OCI-LY7 (cell line): ENCODE measurements at regions not wholly inside any gene's neighbourhood (a gene's known extent, or its start where the extent isn't known, plus 50 kb on each side); places are given as distances from the start of the nearest gene placed in this dataset.
"Not testable (repeated sequence)": the region's sequence is repeated elsewhere in the genome, so short reads cannot be mapped to it uniquely, and the experiment has no call there.

Experiments used
- BruUV-seq: library from RNA; stranded (reverse); fragments of 400-500 nt; replicated peaks from 2 replicates; lab custom pipeline; 2021; lab: Mats Ljungman, UMichigan
- CTCF ChIA-PET: fragments of 300-600 bp; sonication (Branson Sonifier 250); formaldehyde crosslinking; loops from one replicate; lab custom pipeline; 2022; ENCODE audit warnings: antibody characterized with exemption; ENCODE audit not compliant: unreplicated experiment; lab: Charles Lee
- POLR2A ChIA-PET: fragments of 300-600 bp; sonication (Branson Sonifier 250); formaldehyde crosslinking; loops from one replicate; lab custom pipeline; 2022; ENCODE audit warnings: antibody characterized with exemption; lab: Charles Lee
- DNase-seq: peaks from one replicate; pipeline ENCODE4 v3.0.0-alpha.2; 2015; ENCODE audit warnings: low spot score
- H2AFZ ChIP-seq: fragments of 200-600 bp; sonication (generic), shearing (Covaris generic); 2 replicates; pipeline ENCODE4 v1.6.1; 2014; ENCODE audit warnings: mild to moderate bottlenecking, antibody characterized with exemption, low read length, moderate library complexity
- H3K27ac ChIP-seq: fragments of 200-600 bp; sonication (generic); 2 replicates; pipeline ENCODE4 v1.5.1; 2014; ENCODE audit warnings: mixed run types, low read depth, mild to moderate bottlenecking, moderate library complexity, low read length, inconsistent platforms; ENCODE audit not compliant: poor library complexity, severe bottlenecking
- H3K36me3 ChIP-seq: fragments of 200-600 bp; sonication (generic); 2 replicates; pipeline ENCODE4 v1.6.1; 2014; ENCODE audit warnings: mild to moderate bottlenecking, antibody characterized with exemption, low read length, moderate library complexity, mixed read lengths; ENCODE audit not compliant: insufficient read depth
- H3K4me1 ChIP-seq: fragments of 200-600 bp; sonication (generic); 2 replicates; pipeline ENCODE4 v1.5.1; 2014; ENCODE audit warnings: mild to moderate bottlenecking, low read length; ENCODE audit not compliant: insufficient read depth, poor library complexity, severe bottlenecking
- H3K4me2 ChIP-seq: fragments of 200-600 bp; sonication (generic); 2 replicates; pipeline ENCODE4 v1.6.1; 2014; ENCODE audit warnings: mild to moderate bottlenecking, low read length
- H3K4me3 ChIP-seq: fragments of 200-600 bp; sonication (generic); 2 replicates; pipeline ENCODE4 v1.5.1; 2014; ENCODE audit warnings: mild to moderate bottlenecking, low read depth, low read length; ENCODE audit not compliant: poor library complexity, severe bottlenecking
- H3K79me2 ChIP-seq: fragments of 200-600 bp; sonication (generic); 2 replicates; pipeline ENCODE4 v1.6.1; 2016; ENCODE audit warnings: low read depth, mild to moderate bottlenecking, low read length, moderate library complexity, mixed read lengths; ENCODE audit not compliant: insufficient read depth
- H3K9me2 ChIP-seq: fragments of 200-600 bp; sonication (generic); 2 replicates; pipeline ENCODE4 v1.6.1; 2016; ENCODE audit warnings: mild to moderate bottlenecking, low read length, mixed read lengths; ENCODE audit not compliant: insufficient read depth
- H3K9me3 ChIP-seq: fragments of 200-600 bp; sonication (generic); 2 replicates; pipeline ENCODE4 v1.6.1; 2014; ENCODE audit warnings: mild to moderate bottlenecking, mixed run types, low read length, mixed read lengths
- H4K20me1 ChIP-seq: fragments of 200-600 bp; sonication (generic); 2 replicates; pipeline ENCODE4 v1.6.1; 2014; ENCODE audit warnings: mild to moderate bottlenecking, antibody characterized with exemption, low read length, moderate library complexity, mixed read lengths; ENCODE audit not compliant: insufficient read depth
- intact Hi-C: fragments of 100-400 bp; cut with micrococcal nuclease; formaldehyde crosslinking; loops from one replicate; pipeline ENCODE4 v1.10.0; 2022; ENCODE audit not compliant: unreplicated experiment

DNA sequence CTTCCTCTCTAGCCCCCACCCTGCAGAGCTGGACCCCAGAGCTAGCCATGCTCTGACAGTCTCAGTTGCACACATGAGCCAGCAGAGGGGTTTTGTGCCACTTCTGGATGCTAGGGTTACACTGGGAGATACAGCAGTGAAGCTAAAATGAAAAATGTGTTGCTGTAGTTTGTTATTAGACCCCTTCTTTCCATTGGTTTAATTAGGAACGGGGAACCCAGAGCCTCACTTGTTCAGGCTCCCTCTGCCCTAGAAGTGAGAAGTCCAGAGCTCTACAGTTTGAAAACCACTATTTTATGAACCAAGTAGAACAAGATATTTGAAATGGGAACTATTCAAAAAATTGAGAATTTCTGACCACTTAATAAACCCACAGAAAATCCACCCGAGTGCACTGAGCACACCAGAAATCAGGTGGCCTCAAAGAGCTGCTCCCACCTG lies 264.8 kb downstream of the OR4F29 start:
- H3K27ac ChIP-seq, H3K4me3 ChIP-seq, H3K4me2 ChIP-seq, intact Hi-C loops, POLR2A ChIA-PET, H3K36me3 ChIP-seq, CTCF ChIA-PET, H3K9me3 ChIP-seq, BruUV-seq, H3K79me2 ChIP-seq, H4K20me1 ChIP-seq, H2AFZ ChIP-seq, H3K4me1 ChIP-seq, H3K9me2 ChIP-seq, DNase-seq: not testable (repeated sequence)

DNA sequence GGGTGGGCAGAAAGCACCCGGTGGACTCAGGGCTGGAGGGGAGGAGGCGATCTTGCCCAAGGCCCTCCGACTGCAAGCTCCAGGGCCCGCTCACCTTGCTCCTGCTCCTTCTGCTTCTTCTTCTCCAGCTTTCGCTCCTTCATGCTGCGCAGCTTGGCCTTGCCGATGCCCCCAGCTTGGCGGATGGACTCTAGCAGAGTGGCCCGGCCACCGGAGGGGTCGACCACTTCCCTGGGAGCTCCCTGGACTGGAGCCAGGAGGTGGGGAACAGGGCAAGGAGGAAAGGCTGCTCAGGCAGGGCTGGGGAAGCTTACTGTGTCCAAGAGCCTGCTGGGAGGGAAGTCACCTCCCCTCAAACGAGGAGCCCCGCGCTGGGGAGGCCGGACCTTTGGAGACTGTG lies 265.3 kb downstream of the OR4F29 start:
- intact Hi-C loops, H3K4me2 ChIP-seq, H3K4me3 ChIP-seq, H3K27ac ChIP-seq, DNase-seq, H2AFZ ChIP-seq, H3K4me1 ChIP-seq, H3K9me2 ChIP-seq, H3K79me2 ChIP-seq, POLR2A ChIA-PET, BruUV-seq, H3K36me3 ChIP-seq, H4K20me1 ChIP-seq, CTCF ChIA-PET, H3K9me3 ChIP-seq: not testable (repeated sequence)

DNA sequence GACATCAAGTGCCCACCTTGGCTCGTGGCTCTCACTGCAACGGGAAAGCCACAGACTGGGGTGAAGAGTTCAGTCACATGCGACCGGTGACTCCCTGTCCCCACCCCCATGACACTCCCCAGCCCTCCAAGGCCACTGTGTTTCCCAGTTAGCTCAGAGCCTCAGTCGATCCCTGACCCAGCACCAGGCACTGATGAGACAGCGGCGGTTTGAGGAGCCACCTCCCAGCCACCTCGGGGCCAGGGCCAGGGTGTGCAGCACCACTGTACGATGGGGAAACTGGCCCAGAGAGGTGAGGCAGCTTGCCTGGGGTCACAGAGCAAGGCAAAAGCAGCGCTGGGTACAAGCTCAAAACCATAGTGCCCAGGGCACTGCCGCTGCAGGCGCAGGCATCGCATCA lies 266.0 kb downstream of the OR4F29 start:
- POLR2A ChIA-PET, H3K27ac ChIP-seq, H3K4me2 ChIP-seq, DNase-seq, H4K20me1 ChIP-seq, CTCF ChIA-PET, BruUV-seq, H3K36me3 ChIP-seq, intact Hi-C loops, H2AFZ ChIP-seq, H3K9me2 ChIP-seq, H3K9me3 ChIP-seq, H3K4me3 ChIP-seq, H3K79me2 ChIP-seq, H3K4me1 ChIP-seq: not testable (repeated sequence)

DNA sequence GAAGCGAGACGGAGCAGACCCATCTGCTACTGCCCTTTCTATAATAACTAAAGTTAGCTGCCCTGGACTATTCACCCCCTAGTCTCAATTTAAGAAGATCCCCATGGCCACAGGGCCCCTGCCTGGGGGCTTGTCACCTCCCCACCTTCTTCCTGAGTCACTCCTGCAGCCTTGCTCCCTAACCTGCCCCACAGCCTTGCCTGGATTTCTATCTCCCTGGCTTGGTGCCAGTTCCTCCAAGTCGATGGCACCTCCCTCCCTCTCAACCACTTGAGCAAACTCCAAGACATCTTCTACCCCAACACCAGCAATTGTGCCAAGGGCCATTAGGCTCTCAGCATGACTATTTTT lies 267.2 kb downstream of the OR4F29 start:
- H3K4me1 ChIP-seq, H3K36me3 ChIP-seq, H3K9me3 ChIP-seq, BruUV-seq, H3K79me2 ChIP-seq, H4K20me1 ChIP-seq, DNase-seq, H3K4me3 ChIP-seq, H2AFZ ChIP-seq, intact Hi-C loops, H3K4me2 ChIP-seq, CTCF ChIA-PET, POLR2A ChIA-PET, H3K27ac ChIP-seq, H3K9me2 ChIP-seq: not testable (repeated sequence)

GRCh38 chr1:183620-184335 lies 267.7 kb downstream of the OR4F29 start:
- intact Hi-C loops = not testable (repeated sequence)

GRCh38 chr1:183081-183480 lies 268.4 kb downstream of the OR4F29 start:
- H3K4me3 ChIP-seq, H3K36me3 ChIP-seq, BruUV-seq, H3K79me2 ChIP-seq, CTCF ChIA-PET, intact Hi-C loops, DNase-seq, H2AFZ ChIP-seq, H3K27ac ChIP-seq, H3K4me1 ChIP-seq, H4K20me1 ChIP-seq, H3K9me2 ChIP-seq, H3K9me3 ChIP-seq, POLR2A ChIA-PET, H3K4me2 ChIP-seq: not testable (repeated sequence)

More at GRCh38 chr1:183620-184335, 267.7 kb downstream of the OR4F29 start:
- POLR2A ChIA-PET, H3K4me2 ChIP-seq, H2AFZ ChIP-seq, DNase-seq, BruUV-seq, H3K9me3 ChIP-seq, H3K4me1 ChIP-seq, H3K79me2 ChIP-seq, CTCF ChIA-PET, H3K36me3 ChIP-seq, H3K27ac ChIP-seq, H3K4me3 ChIP-seq, H3K9me2 ChIP-seq, H4K20me1 ChIP-seq: not testable (repeated sequence)
